Activated CD8-positive, alpha-beta memory T cell treated with anti-CD3 and anti-CD28 coated beads, Interleukin-2, amount 50 U/mL, for 1 hour (primary cell): ENCODE measurements at regions not wholly inside any gene's neighbourhood (a gene's known extent, or its start where the extent isn't known, plus 50 kb on each side); places are given as distances from the start of the nearest gene placed in this dataset.
"Not testable (repeated sequence)": the region's sequence is repeated elsewhere in the genome, so short reads cannot be mapped to it uniquely, and the experiment has no call there.

ENCODE experiments used
- DNase-seq: peaks from one replicate; pipeline ENCODE4 v3.0.0-alpha.2; 2020; ENCODE audit errors: extremely low read depth

DNA sequence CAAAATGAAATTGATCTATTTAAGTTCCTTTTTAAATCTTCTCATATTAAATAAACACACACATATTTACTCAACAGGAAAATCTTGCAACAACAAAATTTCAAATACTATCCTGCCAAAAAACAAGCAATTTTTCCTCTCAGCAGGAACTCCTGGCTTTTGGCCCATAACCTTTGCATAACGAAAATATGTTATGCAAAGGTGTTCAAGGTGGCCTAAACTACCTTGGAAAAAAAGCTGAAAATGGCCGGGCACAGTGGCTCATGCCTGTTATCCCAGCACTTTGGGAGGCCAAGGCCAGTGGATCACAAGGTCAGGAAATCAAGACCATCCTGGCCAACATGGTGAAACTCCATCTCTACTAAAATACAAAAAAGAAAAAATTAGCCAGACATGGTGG lies 424.3 kb upstream of the ZNF337 start:
- not testable (repeated sequence) for DNase-seq

DNA sequence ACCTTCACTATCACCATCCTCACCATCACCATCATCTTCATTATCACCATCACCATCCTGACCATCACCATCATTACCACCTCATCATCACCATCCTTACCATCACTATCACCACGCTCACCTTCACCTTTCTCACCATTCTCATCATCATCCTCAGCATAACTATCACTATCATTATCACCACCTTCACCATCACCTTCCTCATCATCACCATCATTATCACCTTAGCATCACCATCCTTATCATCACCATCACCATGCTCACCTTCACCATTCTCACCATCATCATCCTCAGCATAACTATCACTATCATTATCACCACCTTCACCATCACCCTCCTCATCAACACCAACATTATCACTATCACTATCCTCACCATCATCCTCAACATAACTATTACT lies 397.8 kb upstream of the ZNF337 start:
- not testable (repeated sequence) for DNase-seq

DNA sequence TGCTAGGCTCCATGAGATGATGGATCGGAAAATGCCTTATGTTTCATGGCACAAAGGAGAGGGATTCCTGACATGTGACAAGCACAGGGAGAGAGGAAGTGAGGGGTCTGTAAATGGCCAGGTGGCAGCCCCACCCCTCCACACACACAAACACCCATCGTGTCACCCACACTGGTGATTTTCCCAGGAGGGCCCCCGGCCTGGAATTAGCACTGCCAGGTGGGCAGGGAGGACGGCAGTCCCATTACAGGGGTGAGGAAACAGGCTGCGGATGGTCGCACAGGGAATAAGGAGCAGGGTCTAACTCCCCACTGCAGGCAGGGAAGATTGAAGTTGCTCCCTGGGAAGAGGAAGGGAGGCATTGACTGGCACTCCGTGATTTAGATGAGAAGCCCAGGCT lies 395.3 kb upstream of the ZNF337 start:
- not testable (repeated sequence) for DNase-seq

DNA sequence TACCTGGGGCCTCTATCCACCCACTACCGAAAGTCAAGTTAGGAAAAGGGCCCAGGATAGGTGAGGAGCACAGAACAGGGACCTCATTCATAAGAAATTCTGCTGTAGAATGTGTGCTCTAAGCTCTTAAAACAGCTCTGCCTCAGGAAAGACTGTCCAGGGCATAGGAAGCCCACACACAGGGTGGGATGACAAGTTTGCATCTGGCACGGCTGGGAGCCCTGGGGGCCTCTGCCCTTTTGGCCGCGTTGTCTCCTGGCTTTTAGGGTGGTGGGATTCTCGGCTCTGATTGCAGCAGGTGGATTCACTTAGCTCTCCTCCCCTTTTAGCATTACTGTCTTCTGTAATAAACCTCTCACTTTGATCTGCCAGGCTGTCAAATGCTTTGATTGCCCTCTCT lies 389.5 kb upstream of the ZNF337 start:
- DNase-seq = not testable (repeated sequence)

DNA sequence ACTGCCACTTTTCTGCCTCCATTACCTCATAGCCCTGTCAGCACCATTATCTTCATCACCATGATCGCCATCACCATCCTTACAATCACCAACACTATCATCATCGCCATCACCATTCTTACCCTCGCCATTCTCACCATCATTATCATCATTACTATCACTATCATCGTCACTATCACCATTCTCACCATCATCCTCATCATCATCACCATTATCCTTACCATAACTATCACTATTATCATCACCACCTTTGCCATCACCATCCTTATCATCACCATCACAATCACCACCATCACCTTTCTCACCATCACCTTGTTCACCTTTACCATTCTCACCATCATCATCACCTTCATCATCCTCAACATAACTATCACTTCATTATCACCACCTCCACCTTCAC lies 377.3 kb upstream of the ZNF337 start:
- not testable (repeated sequence) for DNase-seq

DNA sequence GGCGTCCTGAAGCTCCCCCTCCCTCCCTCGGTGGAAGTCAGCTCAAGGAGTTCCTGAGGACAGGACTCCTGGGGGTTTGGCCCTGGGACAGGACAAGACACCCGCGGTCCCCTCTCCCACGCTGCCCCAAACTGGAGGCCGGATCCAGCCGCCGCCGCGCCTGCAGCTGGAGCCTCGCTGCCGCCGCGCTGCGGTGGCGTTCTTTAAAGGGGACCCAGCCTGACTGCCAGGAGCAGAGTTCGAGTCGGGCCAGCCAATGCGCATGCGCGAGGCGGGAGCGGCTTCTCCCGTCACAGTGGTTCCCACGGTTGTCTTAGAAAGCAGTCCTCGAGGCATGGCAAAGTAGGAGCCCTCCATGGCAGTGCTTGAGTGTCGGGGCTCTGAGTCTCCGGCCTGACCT lies 362.7 kb upstream of the ZNF337 start:
- not testable (repeated sequence) for DNase-seq

DNA sequence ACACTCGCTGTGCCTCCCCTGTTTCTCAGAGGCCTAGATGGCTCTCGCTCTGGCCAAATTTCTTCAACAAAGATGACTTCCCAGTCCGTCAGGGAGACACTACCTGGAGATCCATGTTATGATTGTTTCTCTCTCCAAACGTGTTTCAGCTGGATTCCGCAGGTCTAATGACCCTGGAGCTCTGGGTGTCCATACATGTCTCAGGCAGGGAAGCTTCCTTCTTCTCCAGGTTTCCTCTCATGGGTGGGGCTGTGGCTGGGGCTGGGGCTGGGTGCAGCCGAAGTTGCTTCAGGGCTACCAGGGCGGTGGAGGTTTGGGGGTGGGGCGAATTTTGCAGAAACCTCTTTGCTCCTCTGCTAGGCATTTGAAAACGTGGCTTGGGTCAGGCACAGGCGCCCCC lies 361.8 kb upstream of the ZNF337 start:
- not testable (repeated sequence) for DNase-seq

DNA sequence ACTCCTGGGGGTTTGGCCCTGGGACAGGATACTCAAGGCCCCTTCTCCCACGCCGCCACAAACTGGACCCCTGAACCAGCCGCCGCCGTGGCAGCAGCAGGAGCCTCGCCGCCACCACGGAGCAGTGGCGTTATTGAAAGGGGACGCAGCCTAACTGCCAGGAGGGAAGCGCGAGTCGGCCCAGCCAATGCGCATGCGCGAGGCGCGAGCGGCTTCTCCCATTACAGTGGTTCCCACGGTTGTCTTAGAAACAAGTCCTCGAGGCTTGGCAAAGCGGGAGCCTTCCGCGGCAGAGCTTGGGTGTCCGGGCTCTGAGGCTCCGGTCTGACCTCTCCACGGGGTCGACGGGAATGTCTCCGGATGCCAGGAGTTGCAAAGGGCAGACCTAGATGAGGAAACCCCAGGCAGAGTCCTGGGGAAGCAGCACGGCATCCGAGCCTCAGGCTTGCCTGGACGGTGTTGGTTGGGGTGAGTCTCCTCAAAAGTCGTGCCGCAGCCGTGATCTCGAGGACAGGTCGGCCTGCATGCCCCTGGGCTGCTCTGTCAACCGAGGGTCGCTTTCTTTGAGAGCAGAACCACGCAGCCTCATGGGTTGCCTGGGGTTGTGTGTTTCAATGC lies 360.6 kb upstream of the ZNF337 start:
- DNase-seq = not testable (repeated sequence)

DNA sequence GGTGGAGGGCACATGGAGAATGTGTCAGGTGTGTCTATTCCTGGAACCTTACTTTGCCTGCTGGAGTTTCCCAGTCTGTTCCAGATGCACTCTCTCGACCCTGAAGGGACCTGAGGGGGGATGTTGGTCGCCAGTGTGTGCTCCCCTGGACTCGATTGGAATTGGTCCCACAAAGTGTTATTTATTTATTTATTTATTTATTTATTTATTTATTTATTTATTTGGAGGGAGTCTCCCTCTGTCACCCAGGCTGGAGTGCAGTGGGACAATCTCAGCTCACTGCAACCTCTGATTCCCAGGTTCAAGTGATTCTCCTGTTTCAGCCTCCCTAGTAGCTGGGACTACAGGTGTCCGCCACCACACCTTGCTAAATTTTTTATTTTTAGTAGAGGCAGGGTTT lies 329.1 kb upstream of the ZNF337 start:
- not testable (repeated sequence) for DNase-seq

DNA sequence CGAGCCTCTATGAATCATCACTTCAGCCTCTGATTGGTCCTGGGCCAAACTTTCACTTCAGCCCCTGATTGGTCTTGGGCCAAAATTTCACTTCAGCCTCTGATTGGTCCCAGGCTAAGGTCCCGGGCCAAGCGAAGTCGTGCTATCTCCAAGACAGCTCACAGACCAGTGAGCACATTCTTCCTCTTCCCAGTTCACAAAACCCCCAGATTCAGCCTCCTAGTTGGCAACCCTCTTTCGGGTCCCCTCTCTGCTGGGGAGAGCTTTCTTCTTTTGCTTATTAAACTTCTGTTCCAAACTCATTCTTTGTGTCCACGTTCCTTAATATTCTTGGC lies 314.3 kb upstream of the ZNF337 start:
- not testable (repeated sequence) for DNase-seq

DNA sequence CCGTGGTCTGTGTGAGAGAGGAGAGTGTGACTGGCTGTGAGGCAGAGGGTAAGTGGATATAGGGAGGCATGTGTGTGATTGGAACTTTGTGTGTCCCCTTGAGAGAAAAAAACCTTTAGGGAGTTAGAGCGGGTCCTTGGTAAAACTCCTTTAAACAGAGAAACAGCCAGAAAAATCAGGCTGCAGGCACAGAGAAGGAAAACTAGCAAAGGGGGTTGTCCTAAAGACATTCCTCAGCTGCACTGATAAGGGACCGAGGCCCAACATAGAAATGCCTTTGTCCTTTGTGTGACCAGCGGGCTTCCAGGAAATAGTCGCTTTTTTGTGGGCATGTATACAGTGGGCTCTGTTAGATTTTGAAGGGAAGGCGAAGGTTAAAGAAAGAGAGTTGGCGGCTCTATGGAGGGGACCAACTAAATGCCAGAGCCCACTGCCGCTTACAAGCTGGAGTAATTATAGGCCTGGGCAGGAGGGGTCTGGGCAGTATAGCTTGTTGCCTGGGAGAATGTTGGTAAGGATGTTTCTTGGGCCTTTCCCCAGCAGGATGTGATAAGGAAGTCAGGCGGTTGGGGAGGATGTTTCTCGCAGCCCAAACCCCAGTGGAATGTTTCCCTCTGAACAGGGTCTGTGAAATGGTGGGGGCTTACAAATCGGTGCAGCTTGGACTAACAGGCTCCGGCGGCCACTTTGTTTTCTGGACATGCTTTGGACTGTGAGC lies 313.7 kb upstream of the ZNF337 start:
- not testable (repeated sequence) for DNase-seq

DNA sequence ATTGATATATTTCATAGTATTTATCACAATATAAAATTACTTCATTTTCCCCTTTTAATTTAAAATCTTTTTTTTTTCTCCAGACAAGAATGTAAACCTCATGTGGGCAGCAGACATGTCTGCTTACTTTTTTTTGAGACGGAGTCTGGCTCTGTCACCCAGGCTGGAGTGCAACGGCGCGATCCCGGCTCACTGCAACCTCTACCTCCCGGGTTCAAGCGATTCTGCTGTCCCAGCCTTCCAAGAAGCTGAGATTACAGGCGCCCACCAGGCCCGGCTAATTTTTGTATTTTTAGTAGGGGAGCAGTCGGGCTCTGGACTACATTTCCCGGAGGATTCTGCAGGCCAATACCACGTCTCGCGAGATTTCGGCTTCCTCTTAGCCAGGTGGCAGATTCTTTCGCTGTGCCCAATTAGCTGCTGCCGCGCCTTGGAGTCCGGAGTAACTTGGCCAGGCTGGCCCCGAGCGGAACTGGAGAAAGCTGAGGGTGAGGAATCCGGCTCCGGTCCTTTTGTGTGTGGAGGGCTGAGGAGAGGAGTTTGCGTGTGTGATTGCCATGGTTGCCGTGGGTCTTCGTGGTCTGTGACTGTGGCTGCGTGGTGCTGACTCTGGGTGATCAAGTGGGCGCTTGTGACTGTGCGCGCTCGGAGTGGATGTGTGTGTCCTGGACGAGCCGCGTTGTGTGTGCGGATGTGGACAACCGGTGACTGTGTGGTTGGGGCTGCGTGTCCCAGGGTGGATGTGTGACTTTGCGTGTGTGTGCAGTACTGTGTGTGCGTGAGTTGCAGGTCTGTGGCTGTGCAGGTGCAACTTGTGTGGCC lies 313.0 kb upstream of the ZNF337 start:
- peak; percentile 26 for DNase-seq

DNA sequence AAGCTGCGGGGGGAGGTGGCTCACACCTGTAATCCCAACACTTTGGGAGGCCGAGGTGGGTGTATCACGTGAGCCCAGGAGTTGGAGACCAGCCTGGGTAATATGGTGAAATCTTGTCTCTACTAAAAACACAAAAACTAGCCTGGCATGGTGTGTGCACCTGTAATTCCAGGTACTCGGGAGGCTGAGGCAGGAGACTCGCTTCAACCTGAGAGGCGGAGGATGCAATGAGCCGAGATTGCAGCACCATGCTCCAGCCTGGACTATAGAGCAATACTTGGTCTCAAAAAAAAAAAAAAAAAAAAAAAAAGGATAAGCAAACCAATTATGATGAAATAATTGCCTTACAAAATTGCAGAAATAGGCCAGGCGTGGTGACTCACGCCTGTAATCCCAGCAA lies 311.4 kb upstream of the ZNF337 start:
- not testable (repeated sequence) for DNase-seq

DNA sequence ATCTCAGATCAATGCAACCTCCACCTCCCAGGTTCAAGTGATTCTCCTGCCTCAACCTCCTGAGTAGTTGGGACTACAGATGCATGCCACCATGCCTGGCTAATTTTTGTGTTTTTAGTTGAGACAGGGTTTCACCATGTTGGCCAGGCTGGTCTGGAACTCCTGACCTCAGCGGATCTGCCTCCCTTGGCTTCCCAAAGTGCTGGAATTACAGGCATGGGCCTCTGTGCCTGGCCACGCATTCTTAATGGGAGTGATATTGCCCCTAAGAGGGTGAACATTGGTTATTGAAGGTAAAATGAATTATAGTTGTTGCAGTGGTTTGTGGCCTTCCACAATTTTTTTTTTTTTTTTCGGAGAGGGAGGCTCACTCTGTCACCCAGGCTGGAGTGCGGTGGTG lies 309.5 kb upstream of the ZNF337 start:
- DNase-seq = not testable (repeated sequence)

DNA sequence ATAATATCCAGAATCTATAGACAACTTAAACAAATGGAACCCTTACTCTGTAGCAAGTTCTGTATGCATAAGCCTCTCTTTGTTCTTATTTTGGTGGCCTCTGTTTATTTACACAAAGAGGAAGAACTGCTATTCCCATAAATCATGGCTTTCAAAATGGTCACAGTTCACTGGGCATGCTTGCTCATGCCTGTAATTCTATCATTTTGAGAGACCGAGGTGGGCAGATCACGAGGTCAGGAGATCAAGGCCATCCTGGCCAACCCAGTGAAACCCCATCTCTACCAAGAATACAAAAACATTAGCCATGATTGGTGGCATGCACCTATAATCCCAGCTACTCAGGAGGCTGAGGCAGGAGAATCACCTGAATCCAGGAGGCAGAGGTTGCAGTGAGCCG lies 307.3 kb upstream of the ZNF337 start:
- not testable (repeated sequence) for DNase-seq

DNA sequence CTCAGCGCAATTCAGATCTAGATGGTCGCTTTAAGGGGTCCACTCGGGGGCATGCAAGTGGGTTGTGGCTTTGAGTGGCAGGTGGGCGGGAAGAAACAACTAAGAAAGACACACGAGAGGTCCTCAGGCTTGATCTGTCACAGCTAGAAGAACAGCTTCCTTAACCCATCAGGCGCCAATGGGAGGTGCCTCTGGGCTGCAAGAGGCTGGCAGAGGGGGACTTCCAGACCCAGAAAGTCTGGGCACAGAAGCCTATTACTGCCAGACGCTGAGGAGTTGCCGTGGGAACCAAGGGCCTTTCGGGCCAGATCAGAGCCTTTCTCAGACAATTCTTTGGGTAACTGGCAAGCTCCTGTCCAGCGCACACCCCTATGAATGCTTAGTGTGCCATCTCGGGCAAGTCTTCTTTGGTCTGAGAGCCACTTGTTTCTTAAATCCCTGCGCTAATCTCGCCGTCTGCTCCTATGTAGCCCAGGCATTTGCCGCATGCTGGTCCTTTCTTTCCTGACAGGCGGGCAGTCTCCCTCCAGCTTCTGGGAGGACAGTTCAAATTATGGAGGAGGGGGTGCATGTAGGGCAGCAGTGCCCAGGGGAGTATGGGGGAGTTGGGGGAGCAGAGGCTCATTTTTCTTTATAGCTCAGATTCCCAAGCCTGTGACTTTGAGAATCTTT lies 300.9 kb upstream of the ZNF337 start:
- not testable (repeated sequence) for DNase-seq

DNA sequence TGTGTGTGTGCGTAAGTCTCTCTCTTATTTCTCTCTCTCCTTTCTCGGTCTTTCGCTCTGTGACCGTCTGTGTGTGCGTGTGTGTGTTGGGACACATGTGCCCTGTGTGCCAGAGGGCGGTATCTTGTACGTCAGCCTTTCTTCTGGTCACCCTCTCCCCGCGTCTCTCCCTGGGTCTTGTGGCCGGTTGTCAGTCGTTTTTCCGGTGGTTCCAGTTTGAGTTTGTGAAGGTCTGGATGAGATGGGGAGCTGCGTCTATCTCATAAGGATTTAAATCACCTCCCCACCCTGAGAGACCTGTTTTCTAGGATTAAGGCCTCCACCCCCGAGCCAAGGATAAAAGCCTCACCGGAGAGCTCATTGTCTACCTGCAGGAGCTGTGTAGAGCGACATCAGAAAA lies 295.5 kb upstream of the ZNF337 start:
- DNase-seq = no peak

DNA sequence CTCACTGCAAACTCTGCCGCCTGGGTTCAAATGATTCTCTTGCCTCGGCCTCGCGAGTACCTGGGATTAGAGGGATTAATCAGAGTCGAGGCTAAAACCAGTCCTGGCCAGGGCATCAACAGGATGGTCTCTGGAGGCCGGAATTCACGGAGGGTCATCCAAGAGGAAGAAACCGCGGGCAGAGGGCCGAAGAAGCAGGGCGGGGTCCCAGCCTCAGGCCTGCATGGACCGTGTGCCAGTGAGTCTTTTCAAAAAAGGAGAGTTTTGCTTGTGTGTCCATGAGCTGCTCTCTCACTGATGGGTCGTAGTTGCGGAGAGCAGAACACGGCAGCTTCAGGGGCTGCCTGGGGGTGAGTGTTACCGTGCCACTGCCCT lies 295.1 kb upstream of the ZNF337 start:
- no peak for DNase-seq

DNA sequence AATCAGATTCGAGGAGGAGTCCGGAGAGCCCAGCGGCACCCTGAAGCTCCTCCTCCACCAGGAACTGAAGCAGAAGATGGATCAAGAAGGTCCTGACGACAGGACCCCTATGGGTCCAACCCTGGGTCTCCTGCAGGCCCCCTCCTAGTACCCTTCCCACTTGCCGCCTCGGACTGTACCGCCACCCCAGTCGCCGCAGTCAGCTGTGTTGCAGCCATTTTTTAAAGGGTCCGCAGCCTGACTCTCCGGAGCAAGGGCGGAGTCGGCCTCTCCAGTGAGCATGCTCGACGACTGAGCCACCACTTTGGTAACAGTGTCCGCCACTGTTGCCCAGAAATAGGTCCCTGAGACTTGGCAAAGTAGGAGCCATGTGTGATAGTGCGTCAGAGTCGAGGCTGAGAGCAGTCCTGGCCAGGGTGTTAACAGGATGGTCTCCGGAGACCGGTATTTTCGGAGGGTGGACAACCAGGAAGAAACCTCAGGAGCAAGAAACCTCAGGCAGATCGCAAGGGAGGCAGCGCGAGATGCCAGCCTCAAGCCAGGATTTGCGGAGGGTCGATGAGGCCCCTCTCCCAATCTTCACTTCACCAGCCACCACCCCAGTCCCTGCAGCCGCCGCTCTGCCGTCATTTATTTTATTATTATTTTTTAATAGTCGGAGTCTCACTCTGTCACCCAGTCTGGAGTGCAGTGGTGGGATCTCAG lies 294.6 kb upstream of the ZNF337 start:
- no peak for DNase-seq

DNA sequence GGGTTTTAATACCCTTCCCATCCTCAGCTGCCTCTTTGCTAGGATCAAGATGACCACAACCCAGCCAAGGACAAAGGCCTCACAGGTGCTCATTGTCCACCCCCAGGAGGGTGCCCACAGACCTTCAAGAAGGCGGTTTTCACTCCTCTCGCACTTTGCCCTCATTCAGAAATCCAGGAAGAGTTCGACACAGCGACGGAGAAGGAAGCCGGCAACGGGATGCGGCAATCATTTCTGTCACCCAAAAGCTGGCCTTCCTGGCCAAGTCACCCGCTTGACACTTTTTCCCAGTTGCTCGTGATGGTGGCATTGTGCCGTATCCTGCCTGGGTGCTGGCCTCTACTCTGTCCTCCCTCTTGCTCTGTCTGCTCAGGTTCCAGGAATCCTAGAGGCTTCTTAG lies 293.0 kb upstream of the ZNF337 start:
- not testable (repeated sequence) for DNase-seq

DNA sequence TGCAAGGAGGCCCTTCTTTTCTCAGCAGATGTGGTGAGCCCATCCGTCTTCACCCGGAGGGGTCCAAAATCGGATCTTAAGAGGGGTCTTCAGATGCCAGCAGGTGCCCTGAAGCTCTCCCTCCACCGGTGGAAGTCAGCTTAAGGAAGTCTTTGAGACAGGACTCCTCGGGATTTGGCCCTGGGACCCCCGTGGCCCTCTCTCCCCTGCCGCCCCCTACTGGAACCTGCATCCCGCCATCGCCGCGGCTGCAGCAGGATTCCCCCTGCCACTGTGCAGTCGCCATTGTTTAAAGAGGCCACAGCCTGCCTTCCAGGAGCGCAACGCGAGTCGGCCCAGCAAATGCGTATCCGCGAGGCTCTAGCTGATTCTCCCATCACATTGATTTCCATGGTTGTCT lies 292.5 kb upstream of the ZNF337 start:
- DNase-seq = no peak
